ENCODE measurements at regions not wholly inside any gene's neighbourhood (a gene's known extent, or its start where the extent isn't known, plus 50 kb on each side); places are given as distances from the start of the nearest gene placed in this dataset.
"Not testable (repeated sequence)": the region's sequence is repeated elsewhere in the genome, so short reads cannot be mapped to it uniquely, and the experiment has no call there.

- intact Hi-C loops (cut with DNase I) = no loop called here
Measured at GRCh38 chr3:43236008-43236407, 50.3 kb upstream of the SNRK start.

GRCh38 chr3:43233062-43233461 is 53.3 kb upstream of the SNRK start:
- DNase-seq (ENCODE audit: low spot score) = no peak
- intact Hi-C loops (cut with DNase I) = no loop called here

More at GRCh38 chr3:43236008-43236407, 50.3 kb upstream of the SNRK start:
- no peak for DNase-seq (ENCODE audit: low spot score)

DNA sequence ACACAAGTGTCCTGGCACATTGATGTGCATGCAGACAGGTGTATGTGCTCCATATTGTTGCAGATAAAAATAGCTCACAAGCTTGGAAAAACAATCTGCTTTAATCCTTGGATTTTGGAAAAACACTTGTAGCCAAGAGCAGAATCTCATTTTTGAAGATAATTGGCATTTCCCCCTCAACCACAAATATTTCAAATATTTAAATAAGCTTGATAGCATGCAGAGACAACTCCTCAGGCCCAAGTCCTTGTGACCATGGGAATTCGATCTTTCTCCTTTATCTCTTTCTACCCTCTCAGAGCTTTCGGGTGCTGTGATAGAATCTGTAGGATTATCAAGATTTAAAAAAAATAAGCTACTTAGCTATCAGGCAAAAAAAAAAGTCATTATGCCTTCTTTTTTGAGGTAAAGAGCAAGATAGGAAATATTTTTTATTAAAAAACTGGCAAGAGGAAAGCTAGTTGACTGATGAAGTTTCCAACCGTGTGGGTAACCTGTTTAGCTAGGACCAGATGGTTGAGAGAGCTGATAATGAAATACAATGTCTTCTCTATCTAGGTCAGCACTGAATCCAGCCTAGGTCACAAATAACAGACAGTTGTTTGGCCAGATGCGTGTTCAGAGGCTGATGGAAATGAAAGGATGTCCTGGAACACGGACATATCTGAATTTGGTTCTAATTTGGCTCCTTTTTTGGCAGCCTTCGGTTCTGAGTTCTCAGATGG is 54.9 kb upstream of the SNRK start:
- intact Hi-C loops (cut with DNase I) = no loop called here
- DNase-seq (ENCODE audit: low spot score) = no peak

GRCh38 chr3:43229865-43230264 is 56.5 kb upstream of the SNRK start:
- intact Hi-C loops (cut with DNase I) = loop anchor here (5.0 to 10.0 kb wide), 2 partner anchors 57 to 275 kb away; partner anchors contain the start of gene SNRK

DNA sequence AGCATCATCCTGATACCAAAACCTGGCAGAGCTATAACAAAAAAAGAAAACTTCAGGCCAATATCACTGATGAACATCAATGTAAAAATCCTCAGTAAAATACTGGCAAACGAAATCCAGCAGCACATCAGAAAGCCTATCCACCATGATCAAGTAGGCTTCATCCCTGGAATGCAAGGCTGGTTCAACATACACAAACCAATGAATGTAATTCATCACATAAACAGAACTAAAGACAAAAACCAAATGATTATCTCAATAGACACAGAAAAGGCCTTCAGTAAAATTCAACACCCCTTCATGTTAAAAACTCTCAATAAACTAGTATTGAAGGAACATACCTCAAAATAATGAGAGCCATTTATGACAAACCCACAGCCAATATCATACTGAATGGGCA is 58.7 kb upstream of the SNRK start:
- not testable (repeated sequence) for DNase-seq (ENCODE audit: low spot score)
- intact Hi-C loops (cut with DNase I) = loop anchor here (5.0 to 10.0 kb wide), 2 partner anchors 60 to 277 kb away; partner anchors contain the start of gene SNRK

More at GRCh38 chr3:43229865-43230264, 56.5 kb upstream of the SNRK start:
- DNase-seq (ENCODE audit: low spot score) = not testable (repeated sequence)

DNA sequence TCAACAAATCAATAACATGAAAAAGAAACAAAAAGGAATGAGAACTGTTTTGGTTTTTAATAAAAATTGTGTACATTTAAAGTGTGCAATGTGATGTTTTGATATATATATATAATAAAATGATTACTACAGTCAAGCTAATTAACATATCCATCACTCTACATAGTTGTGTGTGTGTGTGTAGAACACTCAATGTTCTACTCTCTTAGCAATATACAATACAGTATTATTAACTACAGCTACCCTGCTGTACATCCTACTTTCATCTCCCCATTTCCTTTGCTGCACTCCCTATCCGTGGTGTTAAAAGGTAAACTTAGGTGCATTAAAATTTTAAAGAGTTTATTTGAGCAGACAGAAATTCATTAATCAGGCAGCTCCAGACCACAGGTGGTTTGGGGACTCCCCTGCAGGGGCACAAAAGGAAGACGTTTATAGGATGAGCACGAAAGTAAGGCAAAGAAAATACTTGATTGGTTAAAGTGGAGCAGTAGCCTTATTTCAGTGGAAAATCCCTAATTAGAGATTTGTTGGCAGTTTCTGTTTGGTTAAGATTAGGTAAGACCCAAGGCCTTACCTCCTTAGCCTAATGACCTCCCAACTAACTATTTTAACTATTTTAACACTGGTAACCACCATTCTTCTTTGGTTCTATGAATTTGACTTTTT is 61.8 kb upstream of the SNRK start:
- intact Hi-C loops (cut with DNase I) = loop anchor here (5.0 to 10.0 kb wide), 2 partner anchors 63 to 280 kb away; partner anchors contain the start of gene SNRK

DNA sequence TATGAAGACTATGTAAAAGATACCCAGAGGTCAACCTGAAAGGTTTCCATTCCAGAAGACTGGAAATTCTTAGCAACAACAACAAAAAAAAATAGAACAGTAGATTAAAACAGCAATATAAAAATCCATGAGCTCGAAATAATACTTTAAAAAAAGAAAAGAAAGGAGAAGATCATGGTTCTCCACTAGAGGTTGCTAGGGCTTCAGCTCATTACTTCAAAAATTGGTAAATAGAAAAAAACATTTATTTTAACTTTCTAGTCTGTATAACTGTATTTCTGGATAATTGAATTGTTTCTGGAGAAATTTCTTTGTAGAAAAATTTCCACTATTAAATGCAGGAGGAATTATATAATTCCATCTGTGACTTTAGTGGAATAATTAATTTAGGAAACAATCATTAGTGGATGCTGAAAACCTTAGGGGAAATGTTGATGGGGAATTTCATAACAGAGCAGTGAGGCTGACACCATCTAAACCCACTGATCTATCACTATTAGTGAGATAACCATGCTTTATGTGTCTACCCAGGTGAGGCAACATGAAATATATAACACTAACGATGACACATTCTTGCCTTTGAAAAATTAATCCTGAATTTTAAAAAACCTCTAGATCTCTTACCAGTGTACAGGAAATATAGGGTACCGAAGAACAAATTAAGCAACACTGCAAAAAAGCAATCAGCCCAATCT is 62.5 kb upstream of the SNRK start:
- DNase-seq (ENCODE audit: low spot score) = no peak
- intact Hi-C loops (cut with DNase I) = loop anchor here (10.0 kb wide), 1 partner anchor 281 kb away; no protein-coding TSS in a partner anchor

More for the DNA sequence above, 61.8 kb upstream of the SNRK start:
- DNase-seq (ENCODE audit: low spot score) = no peak

- DNase-seq (ENCODE audit: low spot score) = no peak
- intact Hi-C loops (cut with DNase I) = loop anchor here (10.0 kb wide), 1 partner anchor 282 kb away; no protein-coding TSS in a partner anchor
Measured at GRCh38 chr3:43222590-43222989, 63.8 kb upstream of the SNRK start.

DNA sequence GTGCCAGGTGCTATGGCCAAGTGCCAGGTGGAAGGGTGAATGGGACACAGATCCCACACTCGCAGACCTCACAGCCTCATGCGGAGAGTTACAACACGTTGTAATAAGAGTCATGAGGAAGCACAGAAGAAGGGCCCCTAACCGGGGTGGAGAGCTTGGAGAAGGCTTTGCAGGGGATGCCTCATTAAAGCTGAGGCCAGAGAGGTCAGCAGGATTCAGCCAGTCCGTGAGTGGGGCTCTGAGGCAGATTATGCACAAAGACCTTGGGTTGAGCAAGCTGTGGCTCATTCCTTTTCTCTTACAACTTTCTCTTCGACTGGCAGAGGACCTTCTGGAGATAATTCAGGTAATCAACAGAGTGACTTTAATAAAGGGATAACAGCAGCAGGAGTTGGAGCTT is 65.3 kb upstream of the SNRK start:
- intact Hi-C loops (cut with DNase I) = loop anchor here (10.0 kb wide), 1 partner anchor 284 kb away; no protein-coding TSS in a partner anchor
- DNase-seq (ENCODE audit: low spot score) = no peak

DNA sequence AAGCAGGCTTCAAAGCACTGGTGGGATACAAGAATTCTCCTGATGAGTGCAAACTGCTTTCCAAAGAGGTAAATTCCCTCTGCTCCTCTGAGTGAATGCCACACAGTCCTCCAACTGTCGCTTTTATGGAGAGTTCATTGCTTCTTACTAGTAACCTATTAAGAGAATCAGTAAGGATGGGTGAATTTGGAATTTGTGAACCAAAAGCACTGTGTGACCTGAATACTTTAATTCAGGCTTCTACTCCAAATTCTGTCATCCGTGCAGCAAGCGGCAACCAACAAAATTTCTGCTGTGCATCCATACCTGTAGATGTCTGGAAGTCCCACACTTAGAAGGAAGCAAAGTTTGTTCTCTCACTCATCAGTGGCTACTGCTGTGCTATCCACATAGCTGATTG is 66.7 kb upstream of the SNRK start:
- no peak for DNase-seq (ENCODE audit: low spot score)
- intact Hi-C loops (cut with DNase I) = loop anchor here (10.0 kb wide), 1 partner anchor 285 kb away; no protein-coding TSS in a partner anchor

GRCh38 chr3:43218921-43219320 is 67.4 kb upstream of the SNRK start:
- DNase-seq (ENCODE audit: low spot score) = no peak
- intact Hi-C loops (cut with DNase I) = no loop called here

GRCh38 chr3:43218156-43218555 is 68.2 kb upstream of the SNRK start:
- intact Hi-C loops (cut with DNase I) = no loop called here
- no peak for DNase-seq (ENCODE audit: low spot score)

- intact Hi-C loops (cut with DNase I) = no loop called here
- no peak for DNase-seq (ENCODE audit: low spot score)
Measured at GRCh38 chr3:43217633-43218032, 68.7 kb upstream of the SNRK start.

GRCh38 chr3:43217206-43217605 is 69.1 kb upstream of the SNRK start:
- no peak for DNase-seq (ENCODE audit: low spot score)
- intact Hi-C loops (cut with DNase I) = no loop called here

DNA sequence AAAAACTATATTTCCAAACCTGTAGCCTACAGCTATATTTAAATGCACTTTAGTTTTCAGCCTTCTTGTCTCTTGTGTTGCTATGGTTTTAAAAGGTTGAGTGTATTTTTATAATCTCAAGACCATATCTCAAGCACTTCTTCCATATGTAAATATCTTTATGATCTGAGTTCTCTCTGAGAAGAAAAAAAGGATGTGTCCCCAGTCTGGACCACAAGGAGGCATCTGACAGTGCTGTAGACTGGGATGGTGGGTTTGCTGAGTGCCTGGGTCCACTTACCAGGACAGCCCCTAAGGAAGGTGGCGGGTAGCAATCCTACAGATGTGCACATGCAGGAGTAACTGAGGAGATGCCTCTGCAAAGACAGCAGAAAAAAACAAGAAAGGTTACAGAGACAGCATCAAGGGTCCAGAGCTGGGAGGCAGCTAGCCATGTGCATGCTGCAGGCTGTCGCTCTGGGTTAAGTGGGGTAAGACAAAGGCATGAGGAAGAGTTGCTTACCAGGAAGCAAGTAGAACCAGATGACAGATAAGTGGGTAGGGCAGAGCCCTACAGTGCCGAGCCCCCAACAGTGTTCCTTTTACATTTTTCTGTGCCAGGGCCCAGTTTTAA is 70.6 kb upstream of the SNRK start:
- DNase-seq (ENCODE audit: low spot score) = no peak
- intact Hi-C loops (cut with DNase I) = no loop called here

DNA sequence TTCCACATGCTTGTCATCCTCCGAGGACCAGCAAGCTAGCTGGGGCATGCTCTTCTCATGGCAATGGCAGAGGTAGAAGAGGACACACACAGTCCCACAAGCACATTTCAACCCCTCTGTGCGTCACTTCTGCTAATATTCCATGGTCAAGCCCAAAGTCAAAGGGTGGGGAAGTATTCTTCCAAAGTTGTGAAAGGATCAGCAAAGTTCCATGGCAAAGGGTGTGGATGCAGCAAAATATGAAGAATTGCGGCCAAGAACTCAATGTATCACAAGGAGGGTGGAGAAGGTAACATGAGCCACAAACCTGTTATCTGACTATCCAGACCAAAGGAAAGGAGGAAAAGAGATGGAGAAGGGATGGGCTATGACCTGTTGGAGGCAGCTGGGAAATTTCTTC is 71.2 kb upstream of the SNRK start:
- intact Hi-C loops (cut with DNase I) = no loop called here
- no peak for DNase-seq (ENCODE audit: low spot score)

GRCh38 chr3:43214616-43215015 is 71.7 kb upstream of the SNRK start:
- intact Hi-C loops (cut with DNase I) = no loop called here
- DNase-seq (ENCODE audit: low spot score) = no peak

- intact Hi-C loops (cut with DNase I) = no loop called here
- DNase-seq (ENCODE audit: low spot score) = no peak
Measured at GRCh38 chr3:43213631-43214030, 72.7 kb upstream of the SNRK start.

- intact Hi-C loops (cut with DNase I) = no loop called here
Measured at GRCh38 chr3:43212914-43213611, 73.3 kb upstream of the SNRK start.

More at GRCh38 chr3:43212914-43213611, 73.3 kb upstream of the SNRK start:
- DNase-seq (ENCODE audit: low spot score) = no peak

All from cardiac septum (tissue), 1 donor.